GM21381 (cell line): ENCODE measurements at regions not wholly inside any gene's neighbourhood (a gene's known extent, or its start where the extent isn't known, plus 50 kb on each side); places are given as distances from the start of the nearest gene placed in this dataset.

Experiments used
- ATAC-seq: cut with Tn5 transposase; IDR thresholded peaks from one replicate; pipeline ENCODE4 v1.9.1; 2021; ENCODE audit warnings: mild to moderate bottlenecking, moderate library complexity; ENCODE audit not compliant: unreplicated experiment

DNA sequence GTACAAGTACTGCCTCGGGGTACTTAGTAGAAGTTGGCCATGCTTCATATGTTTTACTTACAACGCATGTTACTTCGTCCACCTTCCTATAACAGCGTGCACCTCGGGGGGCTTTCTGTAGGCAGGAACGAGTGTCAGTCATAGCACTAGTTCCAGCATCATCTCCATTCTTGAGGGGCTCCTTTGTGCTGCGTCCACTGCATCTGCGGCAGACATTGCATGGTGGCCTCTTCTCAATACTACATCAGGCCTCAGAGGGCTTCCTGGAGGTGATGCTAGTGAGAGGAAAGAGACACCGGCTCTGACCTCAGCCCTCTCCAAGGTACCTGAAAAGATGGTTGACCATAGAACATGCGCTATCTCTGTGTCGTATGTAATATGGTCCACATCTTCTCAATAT is 121.2 kb upstream of the RTL1 start:
- no peak for ATAC-seq

GRCh38 chr14:101025131-101025530 is 121.6 kb upstream of the RTL1 start:
- ATAC-seq: no peak

DNA sequence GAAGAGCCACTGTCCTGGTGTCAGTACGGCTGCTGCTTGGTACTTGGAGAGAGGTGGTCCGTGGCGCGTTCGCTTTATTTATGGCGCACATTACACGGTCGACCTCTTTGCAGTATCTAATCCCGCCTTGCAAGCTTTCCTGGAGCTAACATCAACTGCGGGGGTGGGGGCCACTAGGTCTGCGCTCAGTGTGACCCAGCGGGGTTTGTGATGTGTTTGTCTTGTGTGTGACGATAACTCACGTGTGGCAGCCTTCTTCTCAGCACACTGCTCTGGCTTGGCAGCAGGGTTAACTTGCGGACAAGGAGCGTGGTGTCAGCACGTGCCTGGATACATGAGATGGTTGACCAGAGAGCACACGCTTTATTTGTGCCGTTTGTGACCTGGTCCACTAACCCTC is 122.2 kb upstream of the RTL1 start:
- ATAC-seq: no peak

DNA sequence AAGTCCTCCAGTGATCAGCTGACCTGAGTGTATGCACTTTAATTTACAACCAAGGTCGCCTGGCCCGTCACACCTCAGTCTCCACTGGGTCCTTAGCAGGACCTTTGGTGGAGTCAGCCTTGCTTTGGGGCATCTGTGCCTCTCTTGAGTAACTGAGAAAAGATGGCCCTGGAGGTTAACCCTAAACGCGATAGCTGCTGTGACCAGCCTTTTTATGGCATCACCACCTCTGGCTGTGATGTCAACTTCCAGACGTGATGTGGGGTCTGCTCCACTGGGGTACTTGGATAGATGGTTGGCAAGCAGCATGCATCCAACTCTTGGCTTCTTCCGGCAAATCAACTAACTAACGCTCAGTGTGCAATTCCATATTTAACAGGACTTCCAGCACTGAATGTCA is 122.8 kb upstream of the RTL1 start:
- ATAC-seq: no peak

GRCh38 chr14:101027291-101027690 is 123.8 kb upstream of the RTL1 start:
- ATAC-seq: no peak

- ATAC-seq: no peak
These were observed 124.4 kb upstream of the RTL1 start for GRCh38 chr14:101027966-101028365.

DNA sequence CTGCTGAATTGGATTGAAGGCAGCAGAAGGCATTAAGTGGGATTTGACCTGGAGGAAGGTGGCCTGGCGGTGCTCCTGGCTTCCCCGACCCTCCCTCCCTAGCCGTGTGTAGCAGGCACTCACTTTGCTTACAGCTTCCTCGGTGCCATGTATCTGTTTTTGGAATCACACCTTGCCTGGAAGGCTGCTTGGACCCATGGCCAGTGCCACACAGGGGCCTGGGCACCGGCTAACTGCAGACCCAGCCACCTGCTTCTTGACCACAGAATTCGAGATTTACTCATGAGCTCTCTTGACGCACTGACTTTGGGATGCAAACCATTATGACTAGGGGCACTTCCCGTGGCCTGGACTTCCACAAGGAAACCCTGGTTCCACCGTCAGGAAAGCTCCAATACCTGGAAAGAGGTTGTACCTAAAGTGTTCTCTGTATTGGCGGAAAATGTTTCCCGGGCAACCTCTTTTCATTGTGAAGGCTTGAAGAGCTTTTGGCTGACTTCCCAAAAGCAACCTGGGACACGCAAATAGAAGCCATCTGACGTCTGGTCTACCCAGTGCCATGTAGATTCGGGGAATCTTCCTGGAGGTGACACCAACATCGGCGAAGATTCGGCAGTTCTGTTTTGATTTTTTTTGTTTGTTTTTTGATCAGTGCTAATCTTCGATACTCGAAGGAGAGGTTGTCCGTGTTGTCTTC is 125.6 kb upstream of the RTL1 start:
- no peak for ATAC-seq

DNA sequence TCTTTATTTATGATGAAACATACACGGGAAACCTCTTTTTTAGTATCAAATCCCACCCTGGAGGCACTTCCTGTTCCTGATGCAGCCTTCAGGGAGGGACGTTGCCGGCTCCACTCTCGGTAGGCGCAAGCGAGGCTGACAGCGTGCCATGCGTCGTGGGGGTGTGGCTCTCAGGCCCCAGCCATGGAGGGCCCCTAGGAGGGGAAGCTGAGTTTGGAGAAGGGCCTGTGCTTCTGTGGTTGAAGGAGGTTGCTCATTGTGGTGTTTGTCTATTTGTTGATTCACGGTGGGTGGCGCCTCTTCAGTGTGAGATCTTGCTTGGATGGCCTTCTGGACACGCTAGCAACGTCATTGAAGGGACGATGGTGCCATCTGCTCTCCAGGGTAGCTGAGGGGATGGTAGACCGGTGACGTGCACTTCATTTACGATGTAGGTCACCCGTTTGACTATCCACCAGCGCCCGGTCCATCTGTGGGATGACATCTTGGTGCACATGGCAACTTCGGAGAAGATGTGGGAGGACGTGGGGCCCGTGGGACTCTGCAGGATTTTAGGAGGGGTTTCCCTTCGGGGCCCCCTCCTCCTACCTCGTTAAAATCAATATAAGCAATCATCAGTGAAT is 126.3 kb upstream of the RTL1 start:
- ATAC-seq: no peak

DNA sequence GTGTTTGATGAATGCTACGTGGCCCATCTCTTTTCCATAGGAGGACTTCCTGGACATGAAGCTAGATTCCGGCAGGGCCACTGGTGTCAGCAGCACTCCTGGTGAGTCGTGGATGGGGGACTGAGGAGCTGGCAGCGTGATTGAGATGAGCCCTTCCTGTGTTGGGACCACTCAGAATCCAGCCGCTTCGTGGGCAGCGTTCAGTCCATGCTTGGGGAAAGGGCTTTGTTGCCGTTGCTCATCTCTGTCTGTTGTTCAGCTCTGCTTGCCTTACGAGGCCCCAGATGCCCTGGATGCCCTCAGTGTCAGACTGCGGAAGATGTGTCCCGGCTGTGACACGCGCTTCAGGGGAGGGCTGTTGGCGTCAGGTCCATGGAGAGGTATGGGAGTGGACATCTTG is 127.1 kb upstream of the RTL1 start:
- ATAC-seq: no peak

DNA sequence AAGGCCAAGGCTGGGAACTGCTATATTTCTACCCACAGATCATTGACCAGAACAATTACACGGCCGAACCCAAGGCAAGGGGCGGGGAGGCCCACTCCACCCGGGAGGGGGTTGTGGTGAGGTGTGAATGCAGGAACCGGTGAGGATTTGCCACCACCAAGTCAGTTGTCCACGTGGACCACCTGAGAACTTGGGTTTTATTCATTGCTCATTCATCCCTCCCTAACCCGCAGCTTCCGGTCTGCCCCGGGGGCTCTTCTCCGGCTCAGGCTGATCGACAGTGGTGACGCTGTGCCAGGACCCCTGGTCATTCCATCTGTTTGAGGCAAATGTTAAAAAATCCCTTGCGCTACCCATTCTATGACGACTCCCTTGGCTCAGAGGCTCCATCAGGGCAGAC is 127.7 kb upstream of the RTL1 start:
- ATAC-seq: no peak

DNA sequence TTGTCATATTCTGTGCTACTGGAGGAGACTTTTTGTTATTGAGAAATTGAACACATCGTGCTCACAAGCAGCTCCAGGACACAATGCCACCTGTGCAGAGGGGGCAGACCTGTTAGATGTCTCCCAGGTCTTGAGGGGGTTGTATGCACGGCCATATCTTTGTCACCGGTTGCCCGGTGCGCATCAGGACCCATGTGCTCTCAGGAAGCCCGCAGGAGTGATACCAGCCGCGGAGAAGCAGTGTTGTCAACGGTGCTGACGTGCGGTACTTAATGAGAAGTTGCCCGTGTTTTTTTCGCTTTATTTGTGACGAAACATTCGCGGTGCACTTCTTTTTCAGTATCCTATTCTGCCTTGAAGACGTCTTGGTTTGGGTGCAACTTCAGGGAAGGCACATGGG is 128.2 kb upstream of the RTL1 start:
- ATAC-seq: no peak

GRCh38 chr14:101032433-101032832 is 128.9 kb upstream of the RTL1 start:
- ATAC-seq: no peak

GRCh38 chr14:101033006-101033405 is 129.5 kb upstream of the RTL1 start:
- ATAC-seq: no peak

DNA sequence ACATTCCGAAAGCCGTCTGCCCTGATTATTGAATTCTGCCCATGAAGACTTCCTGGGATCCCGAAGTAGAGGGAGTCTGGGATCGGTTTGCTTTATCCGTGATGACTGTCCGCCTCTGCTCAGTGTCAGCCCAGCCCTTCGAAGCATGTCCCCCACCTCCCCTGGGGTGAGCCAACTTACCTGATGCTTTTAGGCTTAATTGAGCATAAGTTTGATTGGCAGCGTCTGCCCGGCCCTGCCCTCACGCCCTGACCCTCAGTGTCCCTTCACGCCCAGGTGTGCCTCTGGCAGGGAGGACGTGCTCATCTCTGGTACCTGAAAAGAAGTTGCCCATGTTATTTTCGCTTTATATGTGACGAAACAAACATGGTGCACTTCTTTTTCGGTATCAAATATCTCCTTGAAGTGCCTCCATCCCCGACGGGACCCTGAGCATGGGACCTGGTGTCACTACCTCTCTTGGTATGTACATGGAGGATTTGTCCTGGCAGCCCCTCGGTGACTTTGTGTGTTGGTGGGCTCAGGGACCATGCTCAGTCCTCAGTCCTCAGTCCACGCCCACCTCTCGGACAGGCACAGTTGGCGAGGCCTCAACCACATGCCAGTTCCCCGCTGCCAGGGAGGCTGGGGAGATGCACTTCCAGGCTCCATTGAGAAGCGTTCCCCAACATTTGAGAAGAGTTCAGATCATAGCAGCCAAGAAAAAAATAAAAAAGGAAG is 130.1 kb upstream of the RTL1 start:
- no peak for ATAC-seq

GRCh38 chr14:101034986-101035385 is 131.5 kb upstream of the RTL1 start:
- no peak for ATAC-seq

DNA sequence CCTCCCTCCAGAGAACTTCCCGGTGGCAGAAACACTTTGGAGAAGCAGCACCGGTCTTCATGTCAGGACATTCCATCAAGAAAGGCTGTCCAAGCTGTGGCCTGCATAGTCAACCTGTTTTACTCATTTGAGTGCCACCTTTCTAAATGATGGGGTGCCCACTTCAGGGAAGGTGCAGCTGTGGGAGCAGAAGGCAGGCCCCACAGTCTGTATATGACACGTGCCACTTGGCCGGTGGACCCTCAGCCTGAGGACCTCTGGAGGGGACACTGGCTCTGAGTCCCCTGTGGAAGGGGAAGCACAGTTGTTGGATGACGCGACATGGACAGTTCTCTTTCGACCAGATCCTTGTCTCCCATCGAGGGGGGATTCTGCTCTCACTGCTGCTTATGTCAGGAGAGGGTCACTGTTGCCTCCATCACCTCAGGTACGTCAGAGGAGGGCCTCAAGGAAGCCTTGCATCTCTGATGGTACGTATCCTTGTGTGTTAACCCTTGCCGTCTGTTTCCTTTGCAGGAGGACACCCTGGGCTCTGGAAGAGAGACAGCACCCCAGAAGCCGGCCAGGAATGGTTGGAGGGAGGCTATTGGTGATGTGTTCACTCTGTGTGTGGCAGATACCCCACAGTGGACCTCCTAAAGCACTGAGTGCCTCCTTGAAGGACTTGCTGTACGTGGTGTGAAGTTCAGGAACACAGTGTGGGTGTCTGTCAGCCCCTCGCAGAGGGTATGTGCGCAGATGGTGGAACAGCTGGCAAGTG is 132.1 kb upstream of the RTL1 start:
- no peak for ATAC-seq

DNA sequence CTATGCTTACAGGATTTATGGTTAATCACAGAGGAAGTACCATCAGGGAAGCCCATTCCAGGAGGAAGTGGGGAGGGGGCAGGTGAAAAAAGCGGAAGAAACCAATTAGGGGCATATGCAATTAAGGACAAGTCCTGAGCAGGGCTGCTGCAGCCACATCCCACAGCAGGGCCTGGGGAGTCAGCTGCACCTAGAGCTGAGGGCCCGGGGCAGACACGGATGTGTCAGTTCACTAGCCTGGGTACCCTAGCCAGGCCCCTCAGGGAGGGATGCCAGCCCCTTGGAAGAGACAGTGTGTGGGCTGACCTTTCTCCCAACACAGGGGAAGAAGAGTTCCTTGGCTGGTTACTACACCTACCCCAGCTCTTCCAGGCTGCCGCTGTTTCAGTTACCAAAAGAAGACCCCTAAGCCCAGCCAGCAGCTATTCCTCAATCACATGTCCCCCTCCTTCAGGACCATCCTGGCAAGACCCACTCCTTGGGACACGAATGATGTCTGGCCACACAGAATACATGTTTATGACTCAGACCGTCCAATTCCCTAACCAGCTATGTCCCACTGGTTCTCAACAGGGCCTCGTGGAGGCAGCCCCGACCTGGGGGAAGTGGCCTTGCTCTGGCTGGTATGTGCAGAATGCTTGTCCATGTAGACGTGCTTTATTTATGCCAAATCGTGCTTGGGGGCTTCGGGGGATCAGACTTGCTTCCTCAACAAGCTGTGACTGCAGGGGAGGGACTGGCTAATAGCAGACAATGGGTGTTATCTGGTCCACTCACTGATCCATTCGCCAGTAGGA is 133.7 kb upstream of the RTL1 start:
- no peak for ATAC-seq

- no peak for ATAC-seq
These were observed 135.7 kb upstream of the RTL1 start for GRCh38 chr14:101039031-101039754.

DNA sequence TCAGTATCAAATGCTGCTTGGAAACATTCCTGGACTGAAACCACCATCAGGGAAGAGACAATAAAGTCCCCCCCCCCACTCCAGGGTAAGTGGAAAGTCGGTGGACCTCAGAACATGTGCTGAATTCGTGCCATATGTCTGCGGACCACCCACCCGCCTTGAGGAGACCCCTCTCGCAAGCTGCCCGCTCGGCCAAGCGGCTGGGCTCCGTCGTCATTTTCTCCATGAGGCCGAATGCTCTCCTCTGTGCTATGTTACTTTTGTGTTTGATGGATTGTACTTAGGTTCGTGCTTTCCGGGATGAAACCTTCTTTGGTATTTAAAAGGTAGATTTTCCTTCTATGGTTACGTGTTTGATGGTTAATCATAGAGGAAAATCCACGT is 136.2 kb upstream of the RTL1 start:
- ATAC-seq: no peak
